NCI-H2196 treated with DMSO at 0.1 percent for 48 hours (cell line): ENCODE measurements at regions not wholly inside any gene's neighbourhood (a gene's known extent, or its start where the extent isn't known, plus 50 kb on each side); places are given as distances from the start of the nearest gene placed in this dataset.
"Not testable (repeated sequence)": the region's sequence is repeated elsewhere in the genome, so short reads cannot be mapped to it uniquely, and the experiment has no call there.

Experiments used
- DNase-seq: peaks from one replicate; lab custom pipeline; 2025; ENCODE audit not compliant: unreplicated experiment; lab: John Stamatoyannopoulos, UW

DNA sequence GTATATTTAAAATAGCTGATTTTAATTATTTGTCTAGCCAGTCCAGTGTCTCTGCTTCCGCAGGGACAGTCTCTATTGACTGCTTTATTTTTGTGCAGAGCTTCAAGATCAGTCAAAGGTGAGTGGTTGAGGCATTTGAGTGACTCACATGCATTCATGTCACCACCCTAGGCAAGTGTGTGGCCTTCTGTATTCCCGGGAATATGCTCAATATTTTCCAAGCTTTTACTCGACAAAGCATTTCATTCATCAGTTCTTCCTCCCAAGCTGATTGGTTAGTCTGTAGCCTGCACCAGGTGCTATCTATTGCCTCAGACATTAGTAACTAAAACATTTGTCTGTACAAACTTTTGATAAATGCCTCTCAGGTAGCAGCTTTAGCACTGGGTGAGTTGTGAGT lies 471.5 kb upstream of the NRG3 start:
- no peak for DNase-seq

DNA sequence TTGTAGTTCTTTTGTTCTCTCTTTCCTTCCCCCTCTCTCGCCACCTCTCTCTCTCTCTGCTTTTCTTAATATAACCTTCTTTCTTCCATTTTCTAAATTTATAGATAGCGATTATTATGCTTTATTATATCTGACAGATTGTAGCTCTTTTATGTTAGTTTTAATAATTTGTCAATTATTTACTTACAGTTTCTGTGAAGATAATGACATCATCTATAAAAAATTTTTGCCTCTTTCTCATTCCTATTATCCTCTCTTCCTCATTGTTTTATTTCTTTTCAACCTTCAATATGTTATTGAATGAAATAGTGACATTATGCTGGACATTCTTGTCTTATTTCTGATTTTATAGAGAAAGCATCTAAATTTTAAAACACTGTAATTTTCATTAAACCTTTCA lies 469.6 kb upstream of the NRG3 start:
- DNase-seq: no peak

GRCh38 chr10:81414038-81414437 lies 461.0 kb upstream of the NRG3 start:
- no peak for DNase-seq

- DNase-seq: no peak
Measured at GRCh38 chr10:81426722-81427121, 448.3 kb upstream of the NRG3 start.

- no peak for DNase-seq
Measured at GRCh38 chr10:81428456-81429134, 446.4 kb upstream of the NRG3 start.

- DNase-seq: no peak
Measured at GRCh38 chr10:81439445-81439844, 435.5 kb upstream of the NRG3 start.

- not testable (repeated sequence) for DNase-seq
Measured at GRCh38 chr10:81441624-81442023, 433.4 kb upstream of the NRG3 start.

GRCh38 chr10:81444242-81444929 lies 430.6 kb upstream of the NRG3 start:
- DNase-seq: no peak

DNA sequence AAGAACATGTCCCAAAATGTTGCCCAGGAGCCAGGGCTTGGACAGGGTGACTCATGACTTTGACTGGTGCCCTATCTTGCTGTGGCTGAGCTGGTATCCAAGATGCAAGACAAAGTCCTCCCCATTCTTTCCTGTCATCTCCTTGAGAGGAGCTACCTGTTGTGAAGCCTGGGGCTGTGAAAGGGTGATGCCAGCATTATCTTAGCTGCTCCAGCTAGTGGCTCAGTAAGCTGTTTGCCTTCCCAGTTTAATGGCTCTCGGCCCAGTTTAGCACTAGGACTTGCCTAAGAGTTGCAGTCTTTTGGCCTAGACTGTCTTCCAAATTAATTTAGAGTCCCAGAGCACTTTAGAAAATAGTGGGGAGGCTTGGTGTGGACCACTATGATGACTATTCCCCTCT lies 424.3 kb upstream of the NRG3 start:
- DNase-seq: no peak

- no peak for DNase-seq
Measured at GRCh38 chr10:81472927-81473470, 402.0 kb upstream of the NRG3 start.

DNA sequence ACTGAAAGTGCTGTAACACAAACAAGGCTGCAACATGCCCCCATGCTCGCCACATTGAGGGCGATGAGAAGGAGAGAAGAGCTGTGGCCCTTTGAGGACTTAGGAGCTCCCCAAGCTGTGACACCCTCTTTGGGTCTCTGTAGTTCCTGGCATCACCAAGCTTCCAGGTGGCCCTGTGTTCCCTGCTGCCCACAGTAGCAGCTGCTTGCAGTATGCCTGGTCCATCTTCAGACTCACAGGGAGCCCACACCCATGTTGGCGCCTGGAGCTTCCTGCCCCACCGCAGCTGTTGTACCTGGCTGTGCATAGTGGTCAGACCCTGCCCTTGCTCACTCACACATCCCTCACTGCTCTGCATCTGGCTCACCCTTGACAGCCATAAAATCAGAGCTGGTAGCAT lies 401.2 kb upstream of the NRG3 start:
- no peak for DNase-seq

DNA sequence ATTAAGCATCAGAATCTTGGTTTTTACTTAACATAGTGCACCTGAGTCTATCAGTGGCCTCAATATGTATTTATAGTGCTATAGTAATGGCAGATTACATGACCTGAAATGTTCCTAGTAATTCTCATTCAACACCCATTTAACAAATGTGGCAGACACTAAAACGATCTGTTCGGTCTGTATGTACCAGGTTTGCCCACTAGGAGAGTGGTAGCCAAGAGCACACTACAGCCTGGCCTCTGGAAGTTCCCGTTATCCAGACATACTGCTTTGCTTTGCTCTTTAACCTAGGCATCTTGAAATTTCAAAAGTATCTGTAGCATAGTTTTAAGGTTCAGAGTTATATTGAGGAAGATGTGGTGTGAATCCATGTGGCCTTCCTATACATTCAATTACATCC lies 395.7 kb upstream of the NRG3 start:
- DNase-seq: no peak

GRCh38 chr10:81496626-81497025 lies 378.4 kb upstream of the NRG3 start:
- no peak for DNase-seq

DNA sequence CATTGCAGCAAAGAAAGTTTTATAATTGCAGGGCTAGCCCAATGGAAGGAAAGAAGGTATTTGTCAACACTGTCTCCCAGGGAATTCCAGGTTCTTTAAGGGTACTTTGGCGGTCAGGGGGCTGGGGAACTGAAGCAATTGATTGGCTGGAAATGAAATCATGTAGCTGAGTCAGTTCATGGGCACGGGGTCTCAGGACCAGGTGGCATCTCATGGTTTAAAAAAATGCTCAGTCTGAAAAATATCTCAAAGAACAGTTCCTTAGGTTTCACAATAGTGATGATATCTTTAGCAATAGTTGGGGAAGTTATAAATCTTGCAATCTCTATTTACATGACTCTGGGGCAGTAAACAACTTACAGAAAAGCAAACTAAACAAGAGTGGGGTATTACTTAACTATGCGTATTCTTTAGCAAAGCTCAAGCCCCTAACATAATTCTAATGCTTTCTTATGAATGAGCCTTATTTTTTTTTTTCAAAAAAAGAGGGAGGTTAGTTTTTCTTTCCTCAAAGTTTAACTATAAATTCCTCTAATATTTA lies 376.9 kb upstream of the NRG3 start:
- no peak for DNase-seq

DNA sequence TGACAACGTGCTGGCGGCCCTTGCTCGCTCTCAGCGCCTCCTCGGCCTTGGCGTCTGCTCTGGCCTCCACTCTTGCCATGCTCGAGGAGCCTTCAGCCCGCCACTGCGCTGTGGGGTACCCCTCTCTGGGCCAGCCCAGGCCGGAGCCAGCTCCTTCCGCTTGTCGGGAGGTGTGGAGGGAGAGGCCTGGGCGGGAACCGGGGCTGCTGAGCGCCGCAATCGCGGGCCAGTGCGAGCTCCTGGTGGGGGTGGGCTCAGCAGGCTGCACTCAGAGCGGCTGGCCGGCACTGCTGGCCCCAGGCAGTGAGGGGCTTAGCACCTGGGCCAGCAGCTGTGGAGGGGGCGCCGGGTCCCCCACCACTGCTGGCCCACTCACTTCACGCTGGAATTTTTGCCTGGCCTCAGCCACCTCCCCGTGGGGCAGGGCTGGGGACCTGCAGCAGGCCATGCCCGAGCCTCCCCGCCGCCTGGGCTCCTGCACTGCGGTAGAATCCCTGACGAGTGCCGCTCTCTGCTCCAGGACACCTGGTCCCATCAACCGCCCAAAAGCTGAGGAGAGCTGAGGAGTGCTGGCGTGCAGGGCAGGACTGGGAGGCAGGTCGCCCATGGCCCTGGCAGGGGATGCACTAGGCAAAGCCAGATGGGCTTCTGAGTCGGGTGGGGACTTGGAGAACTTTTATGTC lies 372.2 kb upstream of the NRG3 start:
- DNase-seq: no peak

DNA sequence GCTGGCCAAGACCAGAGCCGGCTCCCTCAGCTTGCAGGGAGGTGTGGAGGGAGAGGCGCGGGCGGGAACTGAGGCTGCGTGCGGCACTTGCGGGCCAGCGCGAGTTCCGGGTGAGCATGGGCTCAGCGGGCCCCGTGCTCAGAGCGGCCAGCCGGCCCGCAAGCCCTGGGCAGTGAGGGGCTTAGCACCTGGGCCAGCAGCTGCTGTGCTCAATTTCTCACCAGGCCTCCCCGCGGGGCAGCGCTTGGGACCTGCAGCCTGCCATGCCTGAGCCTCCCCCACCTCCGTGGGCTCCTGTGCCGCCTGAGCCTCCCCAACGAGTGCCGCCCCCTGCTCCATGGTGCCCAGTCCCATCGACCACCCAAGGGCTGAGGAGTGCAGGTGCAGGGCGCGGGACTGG lies 369.2 kb upstream of the NRG3 start:
- not testable (repeated sequence) for DNase-seq

DNA sequence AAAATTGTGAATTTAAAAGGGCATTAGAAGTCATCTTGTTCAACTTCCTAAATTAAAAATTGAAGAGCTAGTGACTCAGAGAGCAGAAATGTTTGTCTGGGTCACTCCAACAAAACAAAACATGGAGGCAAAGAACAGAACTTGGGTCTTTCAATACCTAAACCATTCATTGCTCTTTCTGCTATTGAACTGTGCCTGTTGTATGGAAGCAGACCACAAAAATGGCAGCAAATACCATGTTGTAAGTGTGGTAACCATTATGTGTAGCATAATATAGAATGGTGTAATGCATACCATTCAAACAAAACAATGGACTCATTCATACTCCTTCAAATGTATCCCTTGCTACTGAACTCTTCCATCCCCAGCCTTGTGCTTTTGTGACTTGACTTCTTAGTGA lies 360.2 kb upstream of the NRG3 start:
- DNase-seq: no peak

DNA sequence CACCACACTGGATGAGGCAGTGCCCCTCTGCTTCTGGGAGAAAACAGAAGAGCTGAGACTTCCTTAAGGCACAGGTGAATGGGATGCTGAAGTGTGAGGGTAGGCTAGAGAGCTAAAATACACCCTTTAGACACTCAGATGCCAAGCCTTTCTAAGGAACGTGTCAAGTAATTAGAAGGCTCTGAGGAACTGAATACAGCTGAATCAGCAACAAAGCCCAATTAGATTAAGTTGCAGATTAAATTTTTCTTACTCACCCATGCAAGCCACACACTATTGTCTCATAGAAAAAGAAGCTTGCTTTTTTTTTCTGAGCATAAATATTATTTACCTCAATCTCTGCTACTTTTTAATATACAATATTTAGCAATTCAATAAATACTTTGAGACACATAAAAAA lies 354.3 kb upstream of the NRG3 start:
- DNase-seq: no peak

GRCh38 chr10:81524467-81524866 lies 350.5 kb upstream of the NRG3 start:
- DNase-seq: no peak

DNA sequence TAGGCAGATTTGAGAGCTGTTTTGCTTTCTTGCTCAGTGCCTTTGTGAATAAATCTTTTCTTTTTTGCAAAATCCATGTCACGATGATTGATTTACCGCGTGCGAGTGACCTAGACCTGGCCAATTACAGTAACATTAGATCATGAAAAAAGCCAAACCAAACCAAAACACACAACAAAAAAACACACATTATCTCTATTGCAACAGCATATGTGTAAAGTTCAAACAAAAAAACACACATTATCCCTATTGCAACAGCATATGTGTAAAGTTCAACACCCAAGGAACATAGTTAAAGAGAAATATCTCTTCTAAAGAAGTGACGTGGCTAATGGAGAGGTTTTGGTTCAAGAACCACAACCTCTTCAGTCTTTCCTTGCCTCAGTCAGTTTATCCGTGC lies 342.6 kb upstream of the NRG3 start:
- DNase-seq: no peak

DNA sequence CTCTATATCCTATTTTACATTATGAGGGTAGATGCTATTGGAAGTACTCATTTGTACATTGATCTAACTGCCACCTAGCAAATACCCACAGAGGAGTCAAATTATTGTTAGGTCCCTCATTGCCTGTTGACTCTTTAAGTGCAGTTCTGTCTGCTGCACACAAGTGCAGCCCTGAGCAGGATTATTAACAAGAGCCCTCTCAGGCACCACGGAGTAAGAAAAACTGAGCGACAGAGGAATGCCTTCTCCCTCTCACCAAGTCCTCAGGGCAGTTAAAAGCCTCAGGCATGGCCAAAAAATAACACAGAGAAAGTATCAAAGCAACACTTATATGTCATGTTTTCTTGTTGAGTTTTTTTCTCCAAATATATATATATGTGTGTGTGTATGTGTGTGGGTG lies 340.0 kb upstream of the NRG3 start:
- DNase-seq: no peak

DNA sequence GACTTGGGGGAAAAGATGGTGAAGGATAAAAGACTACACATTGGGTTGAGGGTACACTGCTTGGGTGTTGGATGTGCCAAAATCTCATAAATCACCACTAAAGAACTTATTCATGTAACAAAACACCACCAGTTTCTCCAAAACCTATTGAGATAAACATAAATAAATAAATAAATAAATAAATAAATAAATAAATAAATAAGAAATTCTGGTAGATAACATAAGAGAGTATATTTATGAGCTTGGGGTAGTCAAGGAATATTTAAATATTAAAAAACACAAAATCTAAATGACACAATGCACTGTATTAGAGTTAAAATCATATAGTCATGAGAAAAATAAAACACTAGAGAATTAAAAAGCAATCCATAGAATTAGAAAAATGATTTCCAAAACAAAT lies 333.5 kb upstream of the NRG3 start:
- DNase-seq: no peak
